HG02571 (cell line): ENCODE measurements at regions not wholly inside any gene's neighbourhood (a gene's known extent, or its start where the extent isn't known, plus 50 kb on each side); places are given as distances from the start of the nearest gene placed in this dataset.

Experiments used
- ATAC-seq: cut with Tn5 transposase; IDR thresholded peaks from one replicate; pipeline ENCODE4 v1.9.1; 2021; ENCODE audit warnings: mild to moderate bottlenecking, moderate library complexity; ENCODE audit not compliant: unreplicated experiment

DNA sequence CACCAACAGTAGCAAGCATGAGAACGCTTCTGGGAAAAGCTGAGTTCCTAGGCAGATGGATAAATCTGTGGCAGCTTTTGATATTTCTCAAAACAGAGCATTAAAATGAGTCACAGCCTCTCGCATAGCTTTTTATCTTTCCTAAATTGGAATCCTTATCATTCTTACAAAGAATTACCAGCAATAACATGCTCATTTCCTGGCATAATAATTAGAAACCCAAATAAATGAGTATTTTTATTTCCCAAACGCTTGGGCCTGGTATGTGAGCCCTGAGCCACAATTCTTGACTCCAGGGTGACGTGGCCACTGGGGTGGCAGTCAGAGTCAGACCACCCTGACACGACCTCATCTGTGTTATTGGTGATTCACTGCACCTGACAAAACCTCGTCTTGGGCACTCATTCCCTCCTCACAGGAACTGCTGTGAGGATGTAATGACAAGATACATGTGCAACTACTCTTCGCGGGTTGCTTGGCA lies 210.7 kb downstream of the ARL4C start:
- no peak for ATAC-seq

GRCh38 chr2:234285541-234285940 lies 211.3 kb downstream of the ARL4C start:
- no peak for ATAC-seq

DNA sequence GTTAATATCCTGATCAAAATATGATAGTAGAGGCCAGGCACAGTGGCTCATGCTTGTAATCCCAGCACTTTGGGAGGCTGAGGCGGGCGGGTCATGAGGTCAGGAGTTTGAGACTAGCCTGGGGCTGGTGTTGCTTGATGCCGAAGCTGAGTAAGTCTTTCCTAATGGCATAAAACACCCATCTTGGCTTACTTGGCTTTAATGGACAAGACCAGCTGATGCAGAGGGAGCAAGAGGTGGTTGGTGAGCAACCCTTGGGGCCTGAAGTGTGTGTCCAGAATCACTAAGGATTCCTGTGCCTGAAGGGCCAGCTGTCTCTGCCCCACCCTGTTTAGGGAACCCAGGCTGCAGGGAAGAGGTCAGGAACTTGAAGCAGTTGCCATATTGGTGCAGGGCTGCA lies 217.2 kb downstream of the ARL4C start:
- ATAC-seq = no peak

DNA sequence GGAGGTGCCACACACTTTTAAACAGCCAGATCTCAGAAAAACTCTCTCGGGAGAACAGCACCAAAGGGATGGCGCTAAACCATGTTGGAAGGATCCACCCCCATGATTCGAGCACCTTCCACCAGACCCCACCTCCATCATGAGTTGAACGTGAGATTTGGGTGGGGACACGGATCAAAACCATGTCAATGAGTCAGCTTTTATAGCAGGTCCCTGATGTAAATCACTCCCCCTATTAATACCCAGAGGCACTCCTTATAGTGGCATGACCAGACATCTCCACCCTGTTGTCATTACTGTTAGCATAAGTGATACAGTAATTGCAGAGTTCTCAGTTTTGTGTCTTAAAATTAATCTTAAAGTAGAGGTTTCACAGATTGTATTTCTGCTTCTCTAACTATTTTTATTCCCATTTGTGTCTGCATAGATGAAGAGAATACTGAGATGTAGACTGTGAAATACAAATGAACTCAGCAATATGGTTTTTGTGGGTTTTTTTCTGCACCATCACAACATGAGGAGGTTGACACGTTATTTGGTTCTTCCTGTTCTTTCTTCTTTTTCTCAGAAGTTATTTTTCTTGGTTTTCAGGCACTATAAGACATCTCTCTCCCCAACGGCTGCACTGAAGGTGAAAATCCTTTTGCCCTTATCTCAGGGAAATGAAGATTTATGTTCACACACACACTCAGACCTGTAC lies 218.2 kb downstream of the ARL4C start:
- no peak for ATAC-seq

- ATAC-seq = no peak
These were observed 221.4 kb downstream of the ARL4C start for GRCh38 chr2:234275515-234275914.

- ATAC-seq = no peak
These were observed 222.8 kb downstream of the ARL4C start for GRCh38 chr2:234273887-234274584.

DNA sequence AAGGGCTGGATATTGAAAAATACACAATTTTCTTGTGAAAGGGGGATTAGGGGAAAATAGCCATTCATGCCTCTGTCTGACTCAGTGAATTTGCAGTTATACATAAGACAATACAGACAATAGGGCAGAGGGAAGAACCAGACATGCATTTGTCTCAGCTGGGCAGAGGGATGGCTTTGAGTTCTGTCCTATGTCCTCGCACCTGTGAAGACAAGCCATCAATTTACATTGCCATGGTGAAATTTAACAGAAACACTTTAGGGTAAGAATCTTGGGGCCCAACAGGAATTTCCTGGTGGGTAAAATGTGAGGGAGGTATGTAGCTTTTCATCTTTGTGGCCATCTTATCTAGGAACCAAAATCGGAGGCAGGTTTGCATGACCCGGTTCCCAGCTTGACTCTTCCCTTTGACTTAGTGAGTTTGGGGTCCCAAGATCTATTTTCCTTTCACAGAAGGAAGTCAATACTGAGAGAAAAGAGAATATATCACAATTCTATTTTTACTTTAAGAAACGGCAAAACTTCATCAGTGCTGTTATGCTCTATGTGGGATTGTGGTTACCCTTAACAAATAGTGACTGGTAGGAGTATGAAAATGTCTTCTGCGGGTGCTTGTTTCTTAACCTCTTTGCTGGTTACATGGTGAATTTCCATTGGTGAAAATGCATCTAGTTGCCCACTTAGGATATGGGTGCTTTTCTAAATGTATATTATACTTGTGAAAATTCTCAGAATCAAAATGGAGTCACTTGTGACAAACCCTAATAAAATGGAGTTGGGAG lies 221.8 kb downstream of the SPP2 start:
- ATAC-seq = no peak

DNA sequence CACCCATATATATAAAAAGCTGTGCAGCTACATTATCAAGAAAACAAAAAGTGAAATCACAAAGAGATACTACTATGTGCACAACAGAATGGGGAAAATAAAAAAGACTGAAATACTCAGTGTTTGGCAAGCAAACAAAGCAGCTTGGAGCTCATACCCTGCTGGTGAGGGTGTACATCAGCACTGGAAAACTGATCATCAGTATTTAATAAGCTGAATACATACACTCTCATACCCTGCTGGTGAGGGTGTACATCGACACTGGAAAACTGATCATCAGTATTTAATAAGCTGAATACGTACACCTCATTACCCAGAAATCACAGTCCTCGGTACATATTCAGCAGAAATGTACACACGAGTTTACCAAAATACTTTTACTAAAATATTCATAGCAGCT lies 220.8 kb downstream of the SPP2 start:
- ATAC-seq = no peak

DNA sequence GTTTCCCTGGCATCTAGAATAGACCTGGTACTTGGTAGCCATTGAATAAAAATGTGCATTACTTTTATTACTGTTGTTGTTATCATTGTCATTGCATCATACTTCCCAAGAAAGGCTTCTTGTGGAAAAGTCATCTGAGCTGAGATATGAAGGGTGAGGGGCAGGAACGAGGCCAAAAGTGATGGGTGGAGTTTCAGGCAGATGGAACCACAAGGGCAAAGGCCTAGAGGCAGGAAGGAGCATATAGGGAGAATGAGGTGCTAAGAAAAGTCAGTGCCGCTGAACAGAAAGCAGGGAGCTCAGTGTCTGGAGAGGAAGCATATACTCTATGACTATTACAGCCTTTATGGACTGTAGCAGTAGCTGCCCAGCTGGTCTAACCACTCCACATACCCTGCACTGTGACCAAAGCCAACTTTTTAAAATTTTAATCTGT lies 219.3 kb downstream of the SPP2 start:
- ATAC-seq = no peak

DNA sequence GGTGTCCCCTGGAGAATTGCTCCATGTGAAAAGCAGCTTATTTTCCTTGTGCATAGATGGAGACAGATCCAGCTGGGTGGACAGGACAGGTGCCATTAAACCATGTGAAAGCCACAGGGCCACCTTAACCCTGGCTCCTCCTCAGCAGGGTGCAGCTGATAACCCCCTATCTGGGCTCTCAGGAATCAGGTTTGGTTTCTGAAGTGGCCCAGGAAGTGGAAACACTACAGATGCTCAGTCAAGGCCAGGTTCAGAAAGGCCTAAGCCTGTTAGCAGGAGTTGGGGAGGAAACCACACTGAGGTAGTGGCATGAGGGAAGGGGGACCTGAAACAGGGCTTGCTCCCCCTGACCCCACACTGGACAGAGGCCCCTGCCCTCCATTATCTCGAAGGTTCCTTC lies 217.0 kb downstream of the SPP2 start:
- ATAC-seq = no peak

GRCh38 chr2:234266952-234267351 lies 216.4 kb downstream of the SPP2 start:
- no peak for ATAC-seq

DNA sequence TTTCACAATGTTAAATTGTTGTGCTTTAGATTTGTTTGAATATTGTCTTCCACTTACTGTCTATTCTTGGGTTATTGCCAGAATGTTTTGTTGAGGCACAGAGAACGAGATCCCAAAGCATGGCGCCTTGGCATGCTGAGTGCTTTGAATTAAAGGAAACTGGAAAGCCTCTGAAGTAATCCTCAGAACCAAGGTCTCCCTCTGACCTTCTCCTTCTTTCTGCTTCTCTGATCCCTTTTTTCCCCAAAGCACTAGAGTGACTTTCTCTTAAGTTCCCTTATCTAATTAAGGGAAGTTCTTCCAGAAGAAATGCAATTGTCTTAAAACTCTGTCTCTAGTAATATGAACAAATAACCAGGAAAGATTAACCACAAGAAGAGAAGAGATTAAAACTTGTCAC lies 214.7 kb downstream of the SPP2 start:
- ATAC-seq = no peak

- no peak for ATAC-seq
These were observed 211.2 kb downstream of the SPP2 start for GRCh38 chr2:234261736-234262135.

GRCh38 chr2:234259440-234259839 lies 208.9 kb downstream of the SPP2 start:
- no peak for ATAC-seq

DNA sequence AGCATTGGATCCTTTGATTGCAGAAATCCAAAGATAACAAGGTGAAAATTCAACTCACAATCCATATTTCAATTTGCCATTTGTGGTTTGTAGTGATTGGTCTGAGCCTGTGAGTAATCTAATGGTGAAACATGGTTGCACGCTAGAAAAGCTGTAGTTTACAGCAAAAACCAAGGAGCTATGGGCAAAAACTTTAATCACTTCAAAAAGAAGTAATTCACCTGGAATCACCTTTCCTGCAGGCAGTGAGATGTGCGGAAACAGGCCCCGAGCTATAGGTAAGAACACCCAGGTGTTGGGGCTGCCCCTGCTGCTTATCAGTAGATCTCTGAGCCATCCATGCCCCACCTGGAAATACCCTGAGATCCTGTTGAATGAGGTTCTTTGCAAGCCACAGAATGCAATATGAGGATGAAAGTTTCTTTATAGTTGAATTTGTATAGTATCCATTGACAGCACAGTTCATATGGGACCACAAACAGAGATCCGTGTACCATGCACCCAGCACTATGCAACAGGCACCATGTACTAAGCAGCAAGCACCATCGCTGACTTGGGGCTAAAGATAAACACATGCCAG lies 208.2 kb downstream of the SPP2 start:
- no peak for ATAC-seq

GRCh38 chr2:234257859-234258561 lies 207.5 kb downstream of the SPP2 start:
- ATAC-seq = no peak

DNA sequence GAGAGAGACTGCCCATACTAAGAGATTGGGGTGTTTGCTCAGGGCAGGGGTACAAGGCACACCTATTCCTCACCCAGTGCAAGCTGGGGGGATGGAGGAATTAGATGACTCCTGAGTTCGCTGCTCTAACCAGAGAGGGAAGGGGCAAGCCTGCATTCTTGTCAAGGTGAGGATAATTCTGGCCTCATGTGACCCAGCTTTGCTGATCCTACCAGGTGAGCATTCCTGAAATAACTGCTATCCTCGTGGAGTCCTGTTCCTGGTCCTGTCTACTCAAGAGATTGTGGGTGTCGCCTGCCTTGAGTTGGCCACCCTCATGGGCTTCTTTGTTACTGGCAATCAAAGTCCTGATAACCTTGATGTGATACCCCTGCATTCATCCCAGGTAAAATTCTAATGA lies 206.0 kb downstream of the SPP2 start:
- no peak for ATAC-seq

- no peak for ATAC-seq
These were observed 204.4 kb downstream of the SPP2 start for GRCh38 chr2:234254783-234255521.

GRCh38 chr2:234252772-234253171 lies 202.3 kb downstream of the SPP2 start:
- ATAC-seq = no peak
